Liver (tissue), 8 donors: ENCODE measurements at regions not wholly inside any gene's neighbourhood (a gene's known extent, or its start where the extent isn't known, plus 50 kb on each side); places are given as distances from the start of the nearest gene placed in this dataset.
A peak's percentile ranks its signal among the peaks of the same experiment; 100 is the strongest.

Experiments used
- DNase-seq: peaks from one replicate; pipeline ENCODE4 v3.0.0-alpha.2; 2017; ENCODE audit warnings: low spot score
- H3K27ac ChIP-seq, 2 donors: one replicate each; pipeline ENCODE4 v1.7.0; 2013; ENCODE audit warnings: inconsistent platforms in 2 of 2, low read length in 2 of 2, control low read depth in 1 of 2, low read depth in 1 of 2, mild to moderate bottlenecking in 1 of 2
- H3K27me3 ChIP-seq, 4 donors: one replicate each; pipeline versions ENCODE4 v1.6.1 to v1.7.0; 2013; ENCODE audit warnings: low read length in 3 of 4, inconsistent platforms in 1 of 4, mild to moderate bottlenecking in 1 of 4, moderate library complexity in 1 of 4; ENCODE audit not compliant: control insufficient read depth in 4 of 4, insufficient read depth in 4 of 4
- H3K36me3 ChIP-seq, 4 donors: one replicate each; pipeline versions ENCODE4 v1.6.1 to v1.7.0; 2013; ENCODE audit warnings: low read length in 3 of 4, mild to moderate bottlenecking in 3 of 4, low read depth in 1 of 4, moderate library complexity in 1 of 4; ENCODE audit not compliant: control insufficient read depth in 4 of 4, insufficient read depth in 3 of 4
- H3K4me1 ChIP-seq, 4 donors: one replicate each; pipeline versions ENCODE4 v1.6.1 to v1.7.0; 2013; ENCODE audit warnings: low read length in 3 of 4, mild to moderate bottlenecking in 3 of 4, moderate library complexity in 1 of 4; ENCODE audit not compliant: control insufficient read depth in 4 of 4, insufficient read depth in 4 of 4
- H3K4me3 ChIP-seq, 3 donors: one replicate each; pipeline versions ENCODE4 v1.6.1 to v1.7.0; 2013; ENCODE audit warnings: low read length in 3 of 3, control low read depth in 1 of 3, low read depth in 1 of 3, mild to moderate bottlenecking in 1 of 3
- H3K9ac ChIP-seq, 2 donors: one replicate each; pipeline ENCODE4 v1.7.0; 2013; ENCODE audit warnings: low read length in 2 of 2, mild to moderate bottlenecking in 2 of 2, moderate library complexity in 2 of 2, control low read depth in 1 of 2, low read depth in 1 of 2
- H3K9me3 ChIP-seq, 4 donors: one replicate each; pipeline versions ENCODE4 v1.6.1 to v1.7.0; 2013; ENCODE audit warnings: low read length in 3 of 4; ENCODE audit not compliant: control insufficient read depth in 4 of 4
- EGR1 ChIP-seq, 2 donors: IDR thresholded peaks; 2 replicates each; pipeline ENCODE4 v1.6.1; 2016 to 2018; ENCODE audit warnings: antibody characterized with exemption in 2 of 2, low read depth in 2 of 2
- FOXA1 ChIP-seq: IDR thresholded peaks from 2 replicates; pipeline ENCODE4 v1.6.1; 2016; ENCODE audit warnings: antibody characterized with exemption
- FOXA2 ChIP-seq: IDR thresholded peaks from 2 replicates; pipeline ENCODE4 v1.6.1; 2016; ENCODE audit warnings: antibody characterized with exemption
- GABPA ChIP-seq, 2 donors: IDR thresholded peaks in 1 of 2; conservative IDR thresholded peaks in 1 of 2; 2 replicates each; pipeline ENCODE4 v1.6.1; 2016; ENCODE audit warnings: antibody characterized with exemption in 2 of 2, mild to moderate bottlenecking in 1 of 2, moderate library complexity in 1 of 2
- HNF4A ChIP-seq, 2 donors: conservative IDR thresholded peaks; 2 replicates each; pipeline ENCODE4 v1.6.1; 2016; ENCODE audit warnings: antibody characterized with exemption in 2 of 2, mild to moderate bottlenecking in 2 of 2
- HNF4G ChIP-seq: IDR thresholded peaks from 2 replicates; pipeline ENCODE4 v1.6.1; 2016; ENCODE audit warnings: antibody characterized with exemption
- JUND ChIP-seq, 2 donors: IDR thresholded peaks; 2 replicates each; pipeline ENCODE4 v1.6.1; 2016; ENCODE audit warnings: antibody characterized with exemption in 2 of 2
- NR2F2 ChIP-seq: IDR thresholded peaks from 2 replicates; pipeline ENCODE4 v1.6.1; 2016; ENCODE audit warnings: antibody characterized with exemption
- RAD21 ChIP-seq, 2 donors: IDR thresholded peaks; 2 replicates each; pipeline ENCODE4 v1.6.1; 2016; ENCODE audit warnings: antibody characterized with exemption in 2 of 2, mild to moderate bottlenecking in 2 of 2
- REST ChIP-seq: IDR thresholded peaks from 2 replicates; pipeline ENCODE4 v1.6.1; 2016; ENCODE audit warnings: antibody characterized with exemption, mild to moderate bottlenecking
- RXRA ChIP-seq, 2 donors: IDR thresholded peaks; 2 replicates each; pipeline ENCODE4 v1.6.1; 2017 to 2018; ENCODE audit warnings: antibody characterized with exemption in 2 of 2, mild to moderate bottlenecking in 1 of 2
- SP1 ChIP-seq: IDR thresholded peaks from 2 replicates; pipeline ENCODE4 v1.6.1; 2018; ENCODE audit warnings: antibody characterized with exemption, mild to moderate bottlenecking
- TAF1 ChIP-seq: conservative IDR thresholded peaks from 2 replicates; pipeline ENCODE4 v1.6.1; 2016; ENCODE audit warnings: antibody characterized with exemption, mild to moderate bottlenecking
- YY1 ChIP-seq: IDR thresholded peaks from 2 replicates; pipeline ENCODE4 v1.6.1; 2016; ENCODE audit warnings: antibody characterized with exemption, mild to moderate bottlenecking
- WGBS: extraction: QIAGEN DNeasy Blood & Tissue Kit; methylation state at CpG from one replicate; pipeline ENCODE4 v1.1.7; 2013; 5-methylcytosine and 5-hydroxymethylcytosine counted together
- TF ChIP-seq, protein P1 (sequence below): fragments of 150-350 bp; IDR thresholded peaks from 2 replicates; pipeline ENCODE4 v1.5.1; 2017; ENCODE audit warnings: improper control_type of control experiment, low read depth, low read length; ENCODE audit not compliant: missing input control
- donor health status: healthy.
- donor health status: healthy.
- donor health status: healthy.
- donor health status: healthy.
- donor health status: healthy.

GRCh38 chr9:89661956-89662717, 57.3 kb downstream of the GADD45G start (continued):
- TF ChIP-seq TAF1 (no peak), NR2F2 (peak; percentile 83), YY1 (peak; percentile 86), HNF4A (conservative IDR thresholded peaks at IDR 0.05) (peak; percentile 53 to 68), HNF4G (peak; percentile 28), GABPA (IDR thresholded peaks at IDR 0.05 in 1 of 2, conservative IDR thresholded peaks at IDR 0.05 in 1 of 2) (no peak)

DNA sequence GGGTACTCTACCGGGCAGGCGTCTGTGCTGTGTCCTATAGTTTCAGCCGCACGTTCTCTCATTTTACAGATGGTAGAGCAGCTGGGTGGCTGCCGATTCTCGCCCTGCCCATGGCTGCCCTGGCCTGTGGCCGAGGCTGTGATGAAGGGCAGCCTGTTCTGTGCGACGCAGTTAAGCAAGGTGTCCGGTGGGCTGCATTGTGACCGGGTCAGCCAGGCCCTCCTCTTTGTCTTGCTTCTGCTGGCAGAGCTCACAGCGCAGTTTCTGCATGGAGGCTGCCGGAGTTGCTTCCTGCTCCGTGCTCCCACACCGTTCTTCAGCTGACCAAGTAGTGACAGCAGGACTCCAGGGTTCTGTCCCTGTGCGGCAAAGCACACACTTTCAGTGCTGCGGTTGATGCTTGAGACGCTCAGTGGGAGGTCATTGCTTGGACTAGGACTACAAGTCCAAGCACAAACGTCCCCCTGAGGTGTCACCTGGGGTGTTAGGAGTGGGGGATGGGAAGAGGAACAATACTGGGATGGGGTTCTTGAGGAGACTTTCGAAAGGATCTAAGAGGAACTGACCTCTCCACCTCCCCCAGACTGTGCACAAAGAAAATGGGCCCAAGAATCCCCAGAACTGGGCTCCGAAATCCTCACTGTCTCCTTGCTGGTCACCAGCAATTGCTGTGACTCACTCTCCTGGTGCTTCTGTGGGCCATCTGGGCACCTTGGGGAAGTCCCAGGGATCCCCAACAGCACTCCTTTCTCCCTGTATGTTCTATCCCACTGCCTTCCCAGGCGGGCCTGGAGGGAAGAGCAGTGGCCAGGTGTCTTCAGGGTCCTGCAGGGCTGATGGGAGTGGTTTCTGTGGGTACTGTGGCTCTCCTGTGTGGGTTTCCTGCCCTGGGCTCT, 58.2 kb downstream of the GADD45G start:
- H3K9ac ChIP-seq: no peak overlapping the region
- H3K4me3 ChIP-seq: no peak overlapping the region
- no peaks in the 10 kb centered on the region for H3K27me3 ChIP-seq
- H3K4me1 ChIP-seq: peaks cover 27 to 76% (median 46%) of the 10 kb centered on the region in 4 donors
- no peaks in the 10 kb centered on the region for H3K9me3 ChIP-seq
- WGBS: 81% methylated on average over 22 of the region's 22 CpGs
- H3K27ac ChIP-seq: peak overlapping the region; percentile 78 to 92
- DNase-seq: no peak
- H3K36me3 ChIP-seq: no peaks in the 10 kb centered on the region
- TF ChIP-seq RXRA (IDR thresholded peaks at IDR 0.05) (no peak), HNF4G (no peak), JUND (IDR thresholded peaks at IDR 0.05) (no peak), REST (no peak), NR2F2 (no peak), RAD21 (IDR thresholded peaks at IDR 0.05) (no peak), GABPA (IDR thresholded peaks at IDR 0.05 in 1 of 2, conservative IDR thresholded peaks at IDR 0.05 in 1 of 2) (no peak), SP1 (no peak), EGR1 (IDR thresholded peaks at IDR 0.05; ENCODE audit: low read depth in 2 of 2) (no peak), FOXA2 (no peak)
- TF ChIP-seq, protein P1, sequence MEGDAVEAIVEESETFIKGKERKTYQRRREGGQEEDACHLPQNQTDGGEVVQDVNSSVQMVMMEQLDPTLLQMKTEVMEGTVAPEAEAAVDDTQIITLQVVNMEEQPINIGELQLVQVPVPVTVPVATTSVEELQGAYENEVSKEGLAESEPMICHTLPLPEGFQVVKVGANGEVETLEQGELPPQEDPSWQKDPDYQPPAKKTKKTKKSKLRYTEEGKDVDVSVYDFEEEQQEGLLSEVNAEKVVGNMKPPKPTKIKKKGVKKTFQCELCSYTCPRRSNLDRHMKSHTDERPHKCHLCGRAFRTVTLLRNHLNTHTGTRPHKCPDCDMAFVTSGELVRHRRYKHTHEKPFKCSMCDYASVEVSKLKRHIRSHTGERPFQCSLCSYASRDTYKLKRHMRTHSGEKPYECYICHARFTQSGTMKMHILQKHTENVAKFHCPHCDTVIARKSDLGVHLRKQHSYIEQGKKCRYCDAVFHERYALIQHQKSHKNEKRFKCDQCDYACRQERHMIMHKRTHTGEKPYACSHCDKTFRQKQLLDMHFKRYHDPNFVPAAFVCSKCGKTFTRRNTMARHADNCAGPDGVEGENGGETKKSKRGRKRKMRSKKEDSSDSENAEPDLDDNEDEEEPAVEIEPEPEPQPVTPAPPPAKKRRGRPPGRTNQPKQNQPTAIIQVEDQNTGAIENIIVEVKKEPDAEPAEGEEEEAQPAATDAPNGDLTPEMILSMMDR: no peak

GRCh38 chr9:89663614-89663970, 58.8 kb downstream of the GADD45G start:
- H3K9ac ChIP-seq: no peak overlapping the region
- H3K27me3 ChIP-seq: no peaks in the 10 kb centered on the region
- peaks cover 30 to 83% (median 52%) of the 10 kb centered on the region in 4 donors for H3K4me1 ChIP-seq
- no peak for DNase-seq
- no peaks in the 10 kb centered on the region for H3K36me3 ChIP-seq
- H3K27ac ChIP-seq: peak overlapping the region in 1 of 2 donors; percentile 92
- H3K9me3 ChIP-seq: no peaks in the 10 kb centered on the region
- no peak overlapping the region for H3K4me3 ChIP-seq
- 89% methylated on average over 3 of the region's 3 CpGs for WGBS
- no peak for TF ChIP-seq RXRA (IDR thresholded peaks at IDR 0.05)
- no peak for TF ChIP-seq REST
- no peak for TF ChIP-seq HNF4A (conservative IDR thresholded peaks at IDR 0.05)
- TF ChIP-seq FOXA1: no peak
- TF ChIP-seq RAD21 (IDR thresholded peaks at IDR 0.05): no peak
- no peak for TF ChIP-seq SP1
- no peak for TF ChIP-seq NR2F2
- TF ChIP-seq EGR1 (IDR thresholded peaks at IDR 0.05; ENCODE audit: low read depth in 2 of 2): no peak
- TF ChIP-seq FOXA2: no peak
- TF ChIP-seq, protein P1: no peak
